ENCODE measurements at regions not wholly inside any gene's neighbourhood (a gene's known extent, or its start where the extent isn't known, plus 50 kb on each side); places are given as distances from the start of the nearest gene placed in this dataset.

DNA sequence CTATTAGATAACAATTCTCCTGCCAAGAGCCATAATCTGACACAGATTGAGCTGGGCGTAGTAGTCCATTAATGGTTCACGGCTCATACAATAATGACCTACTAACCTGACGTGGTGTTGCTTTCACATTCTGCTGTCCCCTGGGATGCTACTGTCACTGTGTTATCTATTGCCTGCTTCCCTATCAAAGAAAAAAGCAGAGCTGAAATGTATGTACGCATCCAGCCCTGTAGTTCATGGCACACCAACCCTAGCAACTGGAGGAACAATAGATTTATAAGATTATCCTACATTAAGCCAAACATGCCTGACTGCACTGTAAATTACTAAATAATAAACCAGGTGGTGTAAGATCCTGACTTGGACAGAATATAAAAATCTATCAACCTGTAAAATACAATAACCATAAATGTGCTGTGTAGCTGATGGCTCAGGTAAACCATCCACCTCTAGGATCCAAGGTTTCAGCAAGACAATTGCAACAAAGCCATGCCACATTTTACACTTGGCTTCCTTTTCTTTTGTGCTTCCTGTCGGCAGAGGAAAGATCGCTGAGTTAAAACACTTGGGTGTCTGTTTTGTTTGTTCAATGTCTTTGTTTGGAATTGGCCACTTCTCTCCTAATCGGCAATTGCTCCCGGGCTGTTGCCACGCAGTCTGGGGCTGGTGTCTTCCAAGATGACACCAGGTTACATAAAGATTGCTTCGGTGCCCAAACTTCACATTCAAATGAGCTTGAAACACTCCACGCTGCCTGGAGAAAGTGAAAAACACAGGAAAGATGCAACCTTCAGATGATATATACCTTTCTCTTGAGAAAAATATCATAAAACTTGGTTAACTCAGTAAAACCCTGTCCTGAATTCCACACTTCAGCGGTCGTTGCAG lies 143.9 kb upstream of the MGMT start:
- TF ChIP-seq POLR2A (IDR thresholded peaks at IDR 0.05; ENCODE audit: borderline replicate concordance, extremely low read depth, insufficient read depth, insufficient read length) (no peak), SIN3A (IDR thresholded peaks at IDR 0.05; ENCODE audit: low read depth) (no peak), CTCF (IDR thresholded peaks at IDR 0.05 in 2 of 3, conservative IDR thresholded peaks at IDR 0.05 in 1 of 3; ENCODE audit: borderline replicate concordance in 1 of 3, insufficient read depth in 1 of 3, low read depth in 2 of 3, low read length in 2 of 3) (no peak), RAD21 (IDR thresholded peaks at IDR 0.05; ENCODE audit: low read depth) (no peak), EZH2 (IDR thresholded peaks at IDR 0.05) (no peak)
